Activated naive CD4-positive, alpha-beta T cell treated with anti-CD3 and anti-CD28 coated beads, Interleukin-2, amount 50 U/mL, for 24 hours (primary cell): ENCODE measurements at regions not wholly inside any gene's neighbourhood (a gene's known extent, or its start where the extent isn't known, plus 50 kb on each side); places are given as distances from the start of the nearest gene placed in this dataset.

Source experiments
- H3K27ac Mint-ChIP-seq: one replicate; pipeline ENCODE4 v1.8.0; 2021; ENCODE audit warnings: mild to moderate bottlenecking, mixed read lengths
- H3K27me3 Mint-ChIP-seq: one replicate; pipeline ENCODE4 v1.8.0; 2021; ENCODE audit warnings: mixed read lengths
- H3K36me3 Mint-ChIP-seq: one replicate; pipeline ENCODE4 v1.8.0; 2021; ENCODE audit warnings: mixed read lengths
- H3K4me1 Mint-ChIP-seq: one replicate; pipeline ENCODE4 v1.8.0; 2021; ENCODE audit warnings: mixed read lengths
- H3K4me3 Mint-ChIP-seq: one replicate; pipeline ENCODE4 v1.8.0; 2021; ENCODE audit warnings: mild to moderate bottlenecking, mixed read lengths
- H3K9me3 Mint-ChIP-seq: one replicate; pipeline ENCODE4 v1.8.0; 2021; ENCODE audit warnings: mixed read lengths

DNA sequence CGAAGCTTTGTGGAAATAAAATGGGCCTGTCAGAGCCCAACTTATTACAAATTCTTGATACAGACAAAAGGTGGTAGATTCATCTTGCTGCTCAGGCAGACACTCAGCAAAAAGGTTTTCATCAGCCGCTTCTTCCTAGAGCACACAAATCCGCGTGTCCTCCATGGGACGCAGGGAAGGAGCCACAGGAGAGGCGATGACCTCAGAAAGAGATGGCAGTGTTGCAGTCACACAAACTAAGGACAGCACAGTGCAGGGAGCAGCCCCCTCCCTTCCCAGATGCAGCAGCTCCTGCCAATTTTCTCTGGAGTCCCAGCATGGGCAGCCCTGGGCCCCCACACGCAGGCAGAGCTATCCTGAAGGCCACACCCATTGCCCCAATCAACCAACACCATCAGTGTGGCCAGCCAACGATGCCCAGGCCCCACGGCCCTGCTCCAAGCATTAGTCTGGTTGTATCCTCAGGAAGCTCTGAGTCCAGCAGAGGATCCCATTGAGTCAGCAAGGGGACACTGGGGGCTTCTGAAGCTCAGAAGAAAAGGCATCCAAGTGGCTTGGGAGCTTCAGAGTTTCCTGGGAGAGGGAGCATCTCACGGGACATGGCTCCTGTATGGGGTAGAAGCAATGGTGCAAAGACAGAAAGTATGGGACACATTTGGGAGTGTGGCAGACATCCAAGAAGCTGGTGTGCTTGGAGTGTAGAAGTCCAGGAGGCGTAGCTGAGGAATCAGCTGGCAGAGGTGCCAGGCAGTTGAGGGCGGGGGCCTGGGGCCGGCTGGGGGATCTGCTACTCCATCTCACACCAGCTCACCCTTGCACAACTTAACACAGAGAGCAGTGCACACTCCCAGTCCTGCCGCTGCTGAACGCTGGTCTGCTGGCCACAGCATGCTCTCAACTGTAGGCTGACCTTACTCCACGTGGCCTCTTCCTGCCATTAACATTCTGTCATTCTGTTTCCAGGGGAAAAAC is 142.1 kb upstream of the CST7 start:
- no peaks in the 10 kb centered on the region for H3K36me3 Mint-ChIP-seq
- no peaks in the 10 kb centered on the region for H3K4me1 Mint-ChIP-seq
- no peaks in the 10 kb centered on the region for H3K9me3 Mint-ChIP-seq
- no peak overlapping the region for H3K4me3 Mint-ChIP-seq
- H3K27me3 Mint-ChIP-seq = no peaks in the 10 kb centered on the region
- no peak overlapping the region for H3K27ac Mint-ChIP-seq

DNA sequence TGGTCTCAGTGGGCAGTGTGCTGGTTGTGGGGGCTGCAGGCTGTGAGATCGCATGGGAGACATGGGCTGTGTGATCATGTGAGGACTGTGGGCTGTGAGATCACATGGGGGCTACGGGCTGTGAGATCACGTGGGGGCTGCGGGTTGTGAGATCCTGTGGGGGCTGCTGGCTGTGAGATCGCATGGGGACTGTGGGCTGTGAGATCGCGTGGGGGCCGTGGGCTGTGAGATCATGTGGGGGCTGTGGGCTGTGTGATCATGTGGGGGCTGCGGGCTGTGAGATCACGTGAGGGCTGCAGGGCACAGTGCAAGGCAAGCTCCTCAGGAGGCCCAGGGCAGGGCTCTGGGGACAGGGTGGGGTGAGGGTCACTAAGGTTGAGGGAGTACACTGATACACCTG is 140.5 kb upstream of the CST7 start:
- no peaks in the 10 kb centered on the region for H3K4me1 Mint-ChIP-seq
- H3K4me3 Mint-ChIP-seq = no peak overlapping the region
- no peaks in the 10 kb centered on the region for H3K36me3 Mint-ChIP-seq
- H3K9me3 Mint-ChIP-seq = no peaks in the 10 kb centered on the region
- H3K27ac Mint-ChIP-seq = no peak overlapping the region
- no peaks in the 10 kb centered on the region for H3K27me3 Mint-ChIP-seq

GRCh38 chr20:24809606-24810005 is 139.5 kb upstream of the CST7 start:
- H3K27me3 Mint-ChIP-seq = peaks cover 1% of the 10 kb centered on the region
- H3K36me3 Mint-ChIP-seq = no peaks in the 10 kb centered on the region
- no peaks in the 10 kb centered on the region for H3K4me1 Mint-ChIP-seq
- H3K9me3 Mint-ChIP-seq = no peaks in the 10 kb centered on the region
- no peak overlapping the region for H3K27ac Mint-ChIP-seq
- no peak overlapping the region for H3K4me3 Mint-ChIP-seq

- Mint-ChIP-seq H3K27ac (no peak overlapping the region), H3K4me3 (no peak overlapping the region), H3K9me3 (no peaks in the 10 kb centered on the region), H3K4me1 (no peaks in the 10 kb centered on the region), H3K27me3 (peaks cover 1% of the 10 kb centered on the region), H3K36me3 (no peaks in the 10 kb centered on the region)
Observed at GRCh38 chr20:24810676-24811407, 138.2 kb upstream of the CST7 start.

GRCh38 chr20:24812373-24812772 is 136.7 kb upstream of the CST7 start:
- no peaks in the 10 kb centered on the region for H3K4me1 Mint-ChIP-seq
- peaks cover 1% of the 10 kb centered on the region for H3K27me3 Mint-ChIP-seq
- H3K4me3 Mint-ChIP-seq = no peak overlapping the region
- H3K27ac Mint-ChIP-seq = no peak overlapping the region
- no peaks in the 10 kb centered on the region for H3K9me3 Mint-ChIP-seq
- no peaks in the 10 kb centered on the region for H3K36me3 Mint-ChIP-seq

GRCh38 chr20:24813080-24813479 is 136.0 kb upstream of the CST7 start:
- Mint-ChIP-seq H3K36me3 (no peaks in the 10 kb centered on the region), H3K27me3 (peaks cover 1% of the 10 kb centered on the region), H3K9me3 (no peaks in the 10 kb centered on the region), H3K27ac (no peak overlapping the region), H3K4me1 (no peaks in the 10 kb centered on the region), H3K4me3 (no peak overlapping the region)

- no peak overlapping the region for H3K27ac Mint-ChIP-seq
- no peaks in the 10 kb centered on the region for H3K36me3 Mint-ChIP-seq
- H3K4me3 Mint-ChIP-seq = no peak overlapping the region
- H3K4me1 Mint-ChIP-seq = no peaks in the 10 kb centered on the region
- no peaks in the 10 kb centered on the region for H3K9me3 Mint-ChIP-seq
- H3K27me3 Mint-ChIP-seq = peaks cover 1% of the 10 kb centered on the region
Observed at GRCh38 chr20:24813496-24813895, 135.6 kb upstream of the CST7 start.

DNA sequence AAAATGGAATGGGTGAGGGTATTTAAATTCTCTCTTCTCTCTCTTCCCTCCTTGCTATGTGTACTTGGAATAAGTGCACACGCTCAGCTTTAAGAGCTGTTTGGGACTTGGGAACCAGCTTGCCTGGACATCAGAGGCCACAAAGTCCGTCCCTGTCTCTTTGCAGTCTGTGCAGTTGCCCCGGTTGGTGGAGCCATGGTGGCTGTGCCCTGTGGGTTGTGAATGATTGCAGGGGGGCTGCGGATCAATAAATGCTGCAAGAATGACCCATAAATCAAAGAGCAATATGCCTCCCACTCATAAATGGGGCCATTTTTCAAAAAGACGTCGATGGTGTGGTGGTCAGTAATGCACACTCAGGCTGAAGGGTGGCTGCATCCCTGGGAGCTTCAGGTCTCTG is 135.1 kb upstream of the CST7 start:
- H3K9me3 Mint-ChIP-seq = no peaks in the 10 kb centered on the region
- no peaks in the 10 kb centered on the region for H3K4me1 Mint-ChIP-seq
- no peaks in the 10 kb centered on the region for H3K36me3 Mint-ChIP-seq
- H3K27me3 Mint-ChIP-seq = peaks cover 1% of the 10 kb centered on the region
- no peak overlapping the region for H3K4me3 Mint-ChIP-seq
- H3K27ac Mint-ChIP-seq = no peak overlapping the region

DNA sequence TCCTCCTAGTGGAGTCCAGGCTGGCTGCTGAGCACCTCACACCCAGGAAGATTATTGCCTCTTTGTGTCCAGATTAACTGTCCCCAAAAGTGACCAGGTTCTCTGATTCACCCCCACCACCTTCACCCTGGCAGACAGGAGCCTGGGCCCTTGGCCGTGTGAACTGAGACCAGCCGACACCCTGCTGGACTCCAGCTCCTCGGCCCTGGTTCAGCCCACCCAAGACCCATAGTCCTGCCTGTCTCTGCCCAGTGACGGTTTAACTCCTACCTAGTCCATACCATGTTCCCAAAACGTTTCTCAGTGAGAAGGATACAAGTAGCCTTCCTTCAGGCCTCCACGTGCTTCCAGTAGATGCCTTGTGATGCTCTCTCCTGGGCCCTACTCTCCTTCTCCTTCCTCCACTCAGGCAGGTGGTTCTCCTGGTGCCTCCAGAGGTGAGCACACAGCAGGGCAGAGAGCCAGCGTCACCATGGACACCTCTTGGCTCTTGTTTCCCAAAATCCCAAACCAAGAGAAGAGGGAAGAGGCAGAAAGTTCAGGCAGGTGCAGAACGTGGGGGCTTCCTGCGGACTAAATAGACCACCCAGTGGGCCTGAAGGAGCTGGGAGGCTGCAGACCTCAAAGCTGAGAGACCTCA is 134.4 kb upstream of the CST7 start:
- H3K9me3 Mint-ChIP-seq = no peaks in the 10 kb centered on the region
- H3K27me3 Mint-ChIP-seq = peaks cover 1% of the 10 kb centered on the region
- H3K36me3 Mint-ChIP-seq = no peaks in the 10 kb centered on the region
- no peak overlapping the region for H3K4me3 Mint-ChIP-seq
- H3K27ac Mint-ChIP-seq = no peak overlapping the region
- H3K4me1 Mint-ChIP-seq = no peaks in the 10 kb centered on the region

GRCh38 chr20:24815196-24815815 is 133.8 kb upstream of the CST7 start:
- H3K27me3 Mint-ChIP-seq = peaks cover 1% of the 10 kb centered on the region
- no peaks in the 10 kb centered on the region for H3K9me3 Mint-ChIP-seq
- no peak overlapping the region for H3K27ac Mint-ChIP-seq
- H3K4me1 Mint-ChIP-seq = no peaks in the 10 kb centered on the region
- H3K4me3 Mint-ChIP-seq = no peak overlapping the region
- no peaks in the 10 kb centered on the region for H3K36me3 Mint-ChIP-seq

- H3K27me3 Mint-ChIP-seq = peaks cover 1% of the 10 kb centered on the region
- no peaks in the 10 kb centered on the region for H3K36me3 Mint-ChIP-seq
- H3K4me3 Mint-ChIP-seq = no peak overlapping the region
- H3K4me1 Mint-ChIP-seq = no peaks in the 10 kb centered on the region
- no peak overlapping the region for H3K27ac Mint-ChIP-seq
- no peaks in the 10 kb centered on the region for H3K9me3 Mint-ChIP-seq
Observed at GRCh38 chr20:24815931-24816330, 133.1 kb upstream of the CST7 start.

DNA sequence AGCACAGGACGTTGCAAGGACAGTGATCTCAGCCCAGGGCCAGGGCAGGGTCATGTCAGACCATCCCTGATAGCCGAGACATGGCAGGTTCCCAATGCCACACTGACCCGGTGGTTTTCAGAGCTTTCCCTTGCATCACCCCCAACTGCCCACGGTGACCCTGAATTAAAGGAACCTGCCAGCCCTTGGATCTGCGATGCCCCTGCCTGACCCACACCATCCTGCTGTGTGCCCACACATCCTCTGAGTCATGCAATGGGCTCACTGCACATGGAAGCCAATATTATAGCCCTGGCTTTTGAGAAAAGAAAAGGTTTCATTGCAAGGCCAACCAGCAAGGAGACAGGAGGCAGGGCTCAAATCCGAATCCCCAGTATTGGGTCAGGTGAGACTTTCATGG is 132.6 kb upstream of the CST7 start:
- peaks cover 1% of the 10 kb centered on the region for H3K27me3 Mint-ChIP-seq
- no peak overlapping the region for H3K27ac Mint-ChIP-seq
- no peaks in the 10 kb centered on the region for H3K36me3 Mint-ChIP-seq
- H3K9me3 Mint-ChIP-seq = no peaks in the 10 kb centered on the region
- H3K4me1 Mint-ChIP-seq = no peaks in the 10 kb centered on the region
- no peak overlapping the region for H3K4me3 Mint-ChIP-seq

- Mint-ChIP-seq H3K9me3 (no peaks in the 10 kb centered on the region), H3K4me3 (no peak overlapping the region), H3K27me3 (peaks cover 1% of the 10 kb centered on the region), H3K4me1 (no peaks in the 10 kb centered on the region), H3K36me3 (no peaks in the 10 kb centered on the region), H3K27ac (no peak overlapping the region)
Observed at GRCh38 chr20:24816907-24817306, 132.2 kb upstream of the CST7 start.

DNA sequence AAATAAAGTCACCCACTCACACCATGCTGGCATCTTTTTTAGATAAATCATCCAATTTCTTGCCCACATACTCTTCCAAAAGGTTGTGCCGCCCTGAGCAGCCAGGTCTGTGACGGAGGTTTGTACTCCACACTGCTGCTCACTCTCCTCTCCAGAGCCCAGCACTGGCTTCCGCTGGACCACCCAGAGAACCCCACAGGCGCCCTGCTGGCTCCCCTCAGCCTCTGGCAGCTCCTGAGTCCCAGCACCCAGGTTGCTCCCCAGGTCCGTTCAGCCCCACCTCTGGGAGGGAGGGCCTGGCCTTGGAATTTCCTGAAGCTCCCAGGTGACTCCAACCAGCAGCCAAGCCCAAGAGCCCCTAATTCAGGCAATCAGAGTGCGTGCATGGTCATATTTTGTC is 131.7 kb upstream of the CST7 start:
- Mint-ChIP-seq H3K4me1 (no peaks in the 10 kb centered on the region), H3K27me3 (peaks cover 1% of the 10 kb centered on the region), H3K4me3 (no peak overlapping the region), H3K9me3 (no peaks in the 10 kb centered on the region), H3K27ac (no peak overlapping the region), H3K36me3 (no peaks in the 10 kb centered on the region)

DNA sequence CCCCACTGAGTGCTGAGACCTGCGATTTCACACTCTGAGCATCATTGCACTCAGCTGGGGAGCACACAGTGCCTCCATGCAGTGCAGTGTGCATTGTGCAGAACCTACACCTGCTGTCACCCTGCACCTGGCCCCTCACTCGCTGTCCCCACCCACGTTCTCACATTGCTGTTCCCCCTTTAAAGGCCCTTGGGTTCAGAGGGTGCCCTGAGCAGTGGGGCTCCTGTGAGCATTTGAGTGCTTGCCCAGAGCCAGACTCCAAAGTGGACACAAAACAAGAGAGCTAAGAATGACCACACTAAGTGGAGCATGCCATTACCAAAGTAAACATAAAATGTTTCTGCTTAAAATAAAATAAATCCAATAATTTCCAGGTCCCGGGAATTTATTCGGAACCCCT is 131.0 kb upstream of the CST7 start:
- H3K36me3 Mint-ChIP-seq = no peaks in the 10 kb centered on the region

More for the DNA sequence above, 131.0 kb upstream of the CST7 start:
- H3K9me3 Mint-ChIP-seq = no peaks in the 10 kb centered on the region
- H3K27me3 Mint-ChIP-seq = peaks cover 1% of the 10 kb centered on the region
- H3K27ac Mint-ChIP-seq = no peak overlapping the region
- no peak overlapping the region for H3K4me3 Mint-ChIP-seq
- H3K4me1 Mint-ChIP-seq = no peaks in the 10 kb centered on the region
